K562 (cell line): ENCODE measurements at regions not wholly inside any gene's neighbourhood (a gene's known extent, or its start where the extent isn't known, plus 50 kb on each side); places are given as distances from the start of the nearest gene placed in this dataset.

Experiments
- EHMT2 ChIP-seq: fragments of 450-650 bp; IDR thresholded peaks from 2 replicates; pipeline ENCODE4 v1.6.1; 2018; ENCODE audit warnings: antibody characterized with exemption
- MXI1 ChIP-seq: IDR thresholded peaks from 2 replicates; pipeline ENCODE4 v1.6.1; 2011; ENCODE audit warnings: low read depth, mild to moderate bottlenecking, improper control_type of control experiment, low read length
- NFRKB ChIP-seq: fragments of 450-650 bp; IDR thresholded peaks from 2 replicates; pipeline ENCODE4 v1.6.1; 2016; ENCODE audit warnings: low read depth
- NR2C2 ChIP-seq, 2 experiments: fragments of 200-800 bp in 1 of 2; sonication (Bioruptor generic) in 1 of 2; sonication (generic) in 1 of 2; formaldehyde crosslinking in 1 of 2; IDR thresholded peaks; 2 replicates each; pipeline versions ENCODE4 v1.6.1 to v1.8.0; 2016 to 2022; ENCODE audit warnings: mild to moderate bottlenecking in 1 of 2, missing compliant biosample characterization in 1 of 2, missing genetic modification characterization in 1 of 2, missing genetic modification reagents in 1 of 2
- POLR2AphosphoS5 ChIP-seq: IDR thresholded peaks from 2 replicates; pipeline ENCODE4 v1.6.1; 2011; ENCODE audit warnings: mild to moderate bottlenecking, low read depth, low read length, moderate library complexity; ENCODE audit not compliant: control insufficient read depth, insufficient read depth
- STAT5A ChIP-seq: IDR thresholded peaks from 2 replicates; pipeline ENCODE4 v1.6.1; 2012; ENCODE audit warnings: low read length, inconsistent platforms, borderline replicate concordance
- TF ChIP-seq, protein P1 (sequence below), 2 experiments: fragments of 450-650 bp; formaldehyde crosslinking in 1 of 2; IDR thresholded peaks; 2 replicates each; pipeline versions ENCODE4 v1.4.0 to v1.6.1; 2014 to 2020; ENCODE audit warnings: mild to moderate bottlenecking in 2 of 2, borderline replicate concordance in 1 of 2, low read depth in 1 of 2

DNA sequence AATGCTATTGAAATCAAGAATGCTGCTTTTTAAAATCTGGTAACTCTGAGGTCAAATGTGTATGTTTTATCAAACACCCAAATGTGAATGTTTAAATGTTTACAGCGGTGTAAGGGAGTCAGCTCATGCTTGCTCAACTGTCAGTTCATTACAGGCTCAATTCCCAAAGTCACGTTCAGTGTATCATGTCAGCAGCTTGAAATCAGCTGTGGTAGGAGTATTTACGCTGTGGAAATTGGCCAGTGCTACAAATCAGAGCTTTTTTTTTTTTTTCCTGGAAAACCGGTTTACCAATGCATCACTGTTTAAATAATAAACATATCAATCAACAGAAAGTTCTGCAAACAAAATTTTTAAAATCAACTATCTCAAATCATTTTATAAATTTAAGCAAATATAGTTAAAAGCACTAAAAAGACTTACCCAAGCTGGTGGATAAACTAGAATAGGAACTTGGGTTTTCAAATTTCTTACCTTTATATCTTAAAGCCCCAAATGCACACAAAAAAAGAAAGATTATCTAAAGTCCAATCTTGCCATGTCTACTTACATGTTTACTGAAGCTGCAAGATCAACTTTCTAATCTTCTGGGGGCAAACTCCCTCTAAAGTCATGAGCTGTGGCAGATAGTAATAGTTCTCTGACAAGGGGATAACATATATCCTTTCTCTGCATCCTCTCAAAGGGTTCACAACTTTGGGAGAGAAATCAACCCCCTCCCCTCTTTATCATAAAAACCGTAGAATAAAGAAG is 57.6 kb upstream of the GRAMD2B start:
- TF ChIP-seq EHMT2 (no peak), STAT5A (no peak), NFRKB (no peak), NR2C2 (CRISPR knock-in tag; IDR thresholded peaks at IDR 0.05) (no peak), NR2C2 (tag; IDR thresholded peaks at IDR 0.05) (no peak), MXI1 (no peak), POLR2AphosphoS5 (no peak)
- TF ChIP-seq, protein P1, sequence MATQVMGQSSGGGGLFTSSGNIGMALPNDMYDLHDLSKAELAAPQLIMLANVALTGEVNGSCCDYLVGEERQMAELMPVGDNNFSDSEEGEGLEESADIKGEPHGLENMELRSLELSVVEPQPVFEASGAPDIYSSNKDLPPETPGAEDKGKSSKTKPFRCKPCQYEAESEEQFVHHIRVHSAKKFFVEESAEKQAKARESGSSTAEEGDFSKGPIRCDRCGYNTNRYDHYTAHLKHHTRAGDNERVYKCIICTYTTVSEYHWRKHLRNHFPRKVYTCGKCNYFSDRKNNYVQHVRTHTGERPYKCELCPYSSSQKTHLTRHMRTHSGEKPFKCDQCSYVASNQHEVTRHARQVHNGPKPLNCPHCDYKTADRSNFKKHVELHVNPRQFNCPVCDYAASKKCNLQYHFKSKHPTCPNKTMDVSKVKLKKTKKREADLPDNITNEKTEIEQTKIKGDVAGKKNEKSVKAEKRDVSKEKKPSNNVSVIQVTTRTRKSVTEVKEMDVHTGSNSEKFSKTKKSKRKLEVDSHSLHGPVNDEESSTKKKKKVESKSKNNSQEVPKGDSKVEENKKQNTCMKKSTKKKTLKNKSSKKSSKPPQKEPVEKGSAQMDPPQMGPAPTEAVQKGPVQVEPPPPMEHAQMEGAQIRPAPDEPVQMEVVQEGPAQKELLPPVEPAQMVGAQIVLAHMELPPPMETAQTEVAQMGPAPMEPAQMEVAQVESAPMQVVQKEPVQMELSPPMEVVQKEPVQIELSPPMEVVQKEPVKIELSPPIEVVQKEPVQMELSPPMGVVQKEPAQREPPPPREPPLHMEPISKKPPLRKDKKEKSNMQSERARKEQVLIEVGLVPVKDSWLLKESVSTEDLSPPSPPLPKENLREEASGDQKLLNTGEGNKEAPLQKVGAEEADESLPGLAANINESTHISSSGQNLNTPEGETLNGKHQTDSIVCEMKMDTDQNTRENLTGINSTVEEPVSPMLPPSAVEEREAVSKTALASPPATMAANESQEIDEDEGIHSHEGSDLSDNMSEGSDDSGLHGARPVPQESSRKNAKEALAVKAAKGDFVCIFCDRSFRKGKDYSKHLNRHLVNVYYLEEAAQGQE (IDR thresholded peaks at IDR 0.05; ENCODE audit: borderline replicate concordance), result no peak
- TF ChIP-seq, protein P1 (CRISPR knock-in tag; IDR thresholded peaks at IDR 0.05; ENCODE audit: low read depth), result no peak
